Esophagus (tissue), 2 donors: ENCODE measurements at regions not wholly inside any gene's neighbourhood (a gene's known extent, or its start where the extent isn't known, plus 50 kb on each side); places are given as distances from the start of the nearest gene placed in this dataset.

Source experiments
- H3K27ac ChIP-seq, 2 donors: one replicate each; pipeline ENCODE4 v1.5.1; 2013; ENCODE audit warnings: low read depth in 2 of 2, mild to moderate bottlenecking in 2 of 2, inconsistent platforms in 1 of 2, low read length in 1 of 2, moderate library complexity in 1 of 2
- H3K27me3 ChIP-seq, 2 donors: one replicate each; pipeline ENCODE4 v1.6.1; 2013; ENCODE audit warnings: low read length in 2 of 2, control low read depth in 1 of 2, mild to moderate bottlenecking in 1 of 2; ENCODE audit not compliant: insufficient read depth in 2 of 2, control insufficient read depth in 1 of 2
- H3K36me3 ChIP-seq, 2 donors: one replicate each; pipeline ENCODE4 v1.6.1; 2013; ENCODE audit warnings: low read length in 1 of 2; ENCODE audit not compliant: control insufficient read depth in 2 of 2, insufficient read depth in 2 of 2
- H3K4me1 ChIP-seq, 2 donors: one replicate each; pipeline ENCODE4 v1.6.1; 2013; ENCODE audit warnings: low read length in 1 of 2; ENCODE audit not compliant: control insufficient read depth in 2 of 2, insufficient read depth in 2 of 2
- H3K4me3 ChIP-seq, 2 donors: one replicate each; pipeline ENCODE4 v1.5.1; 2013; ENCODE audit warnings: low read length in 2 of 2, mild to moderate bottlenecking in 2 of 2, low read depth in 1 of 2, moderate library complexity in 1 of 2
- H3K9me3 ChIP-seq, 2 donors: one replicate each; pipeline ENCODE4 v1.6.1; 2013; ENCODE audit warnings: mild to moderate bottlenecking in 2 of 2, low read depth in 1 of 2, low read length in 1 of 2, moderate library complexity in 1 of 2; ENCODE audit not compliant: control insufficient read depth in 2 of 2, insufficient read depth in 1 of 2
- WGBS, 2 donors: extraction: QIAGEN DNeasy Blood & Tissue Kit; methylation state at CpG; one replicate each; pipeline ENCODE4 v1.1.7; 2013; 5-methylcytosine and 5-hydroxymethylcytosine counted together
- donor health status: healthy with polysubstance abuse.
- donor health status: Bipolar disorder and iron deficiency.

GRCh38 chr10:24115403-24115802, 93.5 kb upstream of the KIAA1217 start:
- H3K27ac ChIP-seq = no peak overlapping the region
- H3K27me3 ChIP-seq = no peaks in the 10 kb centered on the region
- H3K4me3 ChIP-seq = no peak overlapping the region
- H3K4me1 ChIP-seq = no peaks in the 10 kb centered on the region
- H3K9me3 ChIP-seq = no peaks in the 10 kb centered on the region
- 83 to 86% methylated on average over 1 of the region's 1 CpG for WGBS, 2 donors
- no peaks in the 10 kb centered on the region for H3K36me3 ChIP-seq

- no peak overlapping the region for H3K4me3 ChIP-seq
- no peak overlapping the region for H3K27ac ChIP-seq
- no peaks in the 10 kb centered on the region for H3K36me3 ChIP-seq
- no peaks in the 10 kb centered on the region for H3K27me3 ChIP-seq
- H3K4me1 ChIP-seq = no peaks in the 10 kb centered on the region
- H3K9me3 ChIP-seq = no peaks in the 10 kb centered on the region
- WGBS, 2 donors = 56 to 61% methylated on average over 12 of the region's 12 CpGs
Observed at GRCh38 chr10:24118246-24118645, 90.7 kb upstream of the KIAA1217 start.

GRCh38 chr10:24119896-24120295, 89.0 kb upstream of the KIAA1217 start:
- 84 to 86% methylated on average over 5 of the region's 5 CpGs for WGBS, 2 donors
- Histone ChIP-seq H3K27me3 (no peaks in the 10 kb centered on the region), H3K36me3 (no peaks in the 10 kb centered on the region), H3K9me3 (no peaks in the 10 kb centered on the region), H3K4me3 (no peak overlapping the region), H3K27ac (no peak overlapping the region), H3K4me1 (no peaks in the 10 kb centered on the region)

- H3K4me1 ChIP-seq = no peaks in the 10 kb centered on the region
- WGBS, 2 donors = 73 to 79% methylated on average over 1 of the region's 1 CpG
- H3K27me3 ChIP-seq = no peaks in the 10 kb centered on the region
- no peaks in the 10 kb centered on the region for H3K36me3 ChIP-seq
- no peaks in the 10 kb centered on the region for H3K9me3 ChIP-seq
- no peak overlapping the region for H3K27ac ChIP-seq
- H3K4me3 ChIP-seq = no peak overlapping the region
Observed at GRCh38 chr10:24120646-24121045, 88.3 kb upstream of the KIAA1217 start.

GRCh38 chr10:24127516-24127915, 81.4 kb upstream of the KIAA1217 start:
- H3K36me3 ChIP-seq = no peaks in the 10 kb centered on the region
- peaks cover 0 to 2% of the 10 kb centered on the region in 2 donors for H3K9me3 ChIP-seq
- H3K4me3 ChIP-seq = no peak overlapping the region
- no peak overlapping the region for H3K27ac ChIP-seq
- H3K27me3 ChIP-seq = no peaks in the 10 kb centered on the region
- 64 to 66% methylated on average over 2 of the region's 2 CpGs for WGBS, 2 donors
- H3K4me1 ChIP-seq = no peaks in the 10 kb centered on the region

GRCh38 chr10:24128066-24128730, 80.7 kb upstream of the KIAA1217 start:
- 57 to 59% methylated on average over 9 of the region's 9 CpGs for WGBS, 2 donors
- Histone ChIP-seq H3K27ac (no peak overlapping the region), H3K4me3 (no peak overlapping the region), H3K4me1 (no peaks in the 10 kb centered on the region), H3K9me3 (peaks cover 0 to 2% of the 10 kb centered on the region in 2 donors), H3K27me3 (no peaks in the 10 kb centered on the region), H3K36me3 (no peaks in the 10 kb centered on the region)

GRCh38 chr10:24132741-24133140, 76.2 kb upstream of the KIAA1217 start:
- no peaks in the 10 kb centered on the region for H3K36me3 ChIP-seq
- H3K4me1 ChIP-seq = no peaks in the 10 kb centered on the region
- peaks cover 0 to 3% of the 10 kb centered on the region in 2 donors for H3K27me3 ChIP-seq
- 90 to 92% methylated on average over 3 of the region's 3 CpGs for WGBS, 2 donors
- H3K27ac ChIP-seq = no peak overlapping the region
- H3K9me3 ChIP-seq = peaks cover 2 to 3% of the 10 kb centered on the region in 2 donors
- H3K4me3 ChIP-seq = no peak overlapping the region

- Histone ChIP-seq H3K36me3 (no peaks in the 10 kb centered on the region), H3K4me1 (no peaks in the 10 kb centered on the region), H3K27me3 (peaks cover 0 to 3% of the 10 kb centered on the region in 2 donors), H3K27ac (no peak overlapping the region), H3K9me3 (peaks cover 2 to 3% of the 10 kb centered on the region in 2 donors), H3K4me3 (no peak overlapping the region)
- 27 to 51% methylated on average over 1 of the region's 1 CpG for whole genome bisulfite sequencing, 2 donors
Observed at GRCh38 chr10:24133835-24134234, 75.1 kb upstream of the KIAA1217 start.

GRCh38 chr10:24136070-24136469, 72.9 kb upstream of the KIAA1217 start:
- Histone ChIP-seq H3K9me3 (peaks cover 2 to 3% of the 10 kb centered on the region in 2 donors), H3K27ac (no peak overlapping the region), H3K4me3 (no peak overlapping the region), H3K36me3 (no peaks in the 10 kb centered on the region), H3K4me1 (no peaks in the 10 kb centered on the region), H3K27me3 (peaks cover 0 to 3% of the 10 kb centered on the region in 2 donors)
- 48 to 68% methylated on average over 4 of the region's 4 CpGs for WGBS, 2 donors

GRCh38 chr10:24147321-24147720, 61.6 kb upstream of the KIAA1217 start:
- no peaks in the 10 kb centered on the region for H3K9me3 ChIP-seq
- no peaks in the 10 kb centered on the region for H3K36me3 ChIP-seq
- no peaks in the 10 kb centered on the region for H3K27me3 ChIP-seq
- H3K27ac ChIP-seq = no peak overlapping the region
- H3K4me1 ChIP-seq = no peaks in the 10 kb centered on the region
- H3K4me3 ChIP-seq = no peak overlapping the region
- 68 to 79% methylated on average over 6 of the region's 6 CpGs for WGBS, 2 donors
